GM12874 (cell line): ENCODE measurements at regions not wholly inside any gene's neighbourhood (a gene's known extent, or its start where the extent isn't known, plus 50 kb on each side); places are given as distances from the start of the nearest gene placed in this dataset.

Experiments
- TF ChIP-seq, protein P1 (sequence below): IDR thresholded peaks from 2 replicates; pipeline ENCODE4 v1.5.1; 2011; ENCODE audit warnings: low read depth, mild to moderate bottlenecking, control low read depth, low read length, moderate library complexity; ENCODE audit not compliant: insufficient read depth

DNA sequence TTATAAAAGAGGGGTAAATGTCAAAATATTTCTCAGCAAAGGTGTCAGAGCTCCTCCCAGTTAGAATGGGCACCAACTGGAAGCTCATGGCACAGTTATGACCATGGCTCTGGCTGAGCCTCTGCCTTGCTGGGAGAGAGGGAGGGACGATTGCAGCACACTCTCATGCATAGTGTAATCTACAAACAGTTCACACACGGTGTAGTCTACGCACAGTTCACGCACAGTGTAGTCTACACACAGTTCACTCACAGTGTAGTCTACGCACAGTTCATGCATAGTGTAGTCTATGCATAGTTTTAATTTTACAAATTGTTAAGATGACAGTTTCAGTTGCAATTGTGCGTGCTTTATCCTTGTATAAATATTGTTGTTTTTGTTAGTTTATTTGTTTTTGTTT lies 1474.6 kb upstream of the TMEM132C start:
- TF ChIP-seq, protein P1, sequence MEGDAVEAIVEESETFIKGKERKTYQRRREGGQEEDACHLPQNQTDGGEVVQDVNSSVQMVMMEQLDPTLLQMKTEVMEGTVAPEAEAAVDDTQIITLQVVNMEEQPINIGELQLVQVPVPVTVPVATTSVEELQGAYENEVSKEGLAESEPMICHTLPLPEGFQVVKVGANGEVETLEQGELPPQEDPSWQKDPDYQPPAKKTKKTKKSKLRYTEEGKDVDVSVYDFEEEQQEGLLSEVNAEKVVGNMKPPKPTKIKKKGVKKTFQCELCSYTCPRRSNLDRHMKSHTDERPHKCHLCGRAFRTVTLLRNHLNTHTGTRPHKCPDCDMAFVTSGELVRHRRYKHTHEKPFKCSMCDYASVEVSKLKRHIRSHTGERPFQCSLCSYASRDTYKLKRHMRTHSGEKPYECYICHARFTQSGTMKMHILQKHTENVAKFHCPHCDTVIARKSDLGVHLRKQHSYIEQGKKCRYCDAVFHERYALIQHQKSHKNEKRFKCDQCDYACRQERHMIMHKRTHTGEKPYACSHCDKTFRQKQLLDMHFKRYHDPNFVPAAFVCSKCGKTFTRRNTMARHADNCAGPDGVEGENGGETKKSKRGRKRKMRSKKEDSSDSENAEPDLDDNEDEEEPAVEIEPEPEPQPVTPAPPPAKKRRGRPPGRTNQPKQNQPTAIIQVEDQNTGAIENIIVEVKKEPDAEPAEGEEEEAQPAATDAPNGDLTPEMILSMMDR, result no peak

DNA sequence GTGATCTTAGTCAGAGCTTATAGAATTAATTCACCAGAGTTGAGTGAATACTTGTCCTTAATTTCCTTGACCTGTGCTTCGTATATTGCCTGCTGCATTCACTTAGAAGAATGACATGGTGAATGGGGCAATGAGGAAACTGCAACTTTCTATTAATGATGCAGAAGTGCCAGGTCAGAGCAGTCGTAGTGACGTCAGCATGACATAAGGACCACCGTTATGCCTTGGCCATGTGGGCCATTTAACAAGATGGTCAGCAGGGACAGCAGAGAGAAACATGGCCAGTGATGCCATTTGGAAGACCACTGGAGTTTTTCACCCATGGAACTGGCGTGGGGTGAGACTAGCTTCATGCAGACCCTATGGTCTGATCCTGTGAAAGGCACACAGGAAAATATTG lies 1469.4 kb upstream of the TMEM132C start:
- TF ChIP-seq, protein P1, result no peak

DNA sequence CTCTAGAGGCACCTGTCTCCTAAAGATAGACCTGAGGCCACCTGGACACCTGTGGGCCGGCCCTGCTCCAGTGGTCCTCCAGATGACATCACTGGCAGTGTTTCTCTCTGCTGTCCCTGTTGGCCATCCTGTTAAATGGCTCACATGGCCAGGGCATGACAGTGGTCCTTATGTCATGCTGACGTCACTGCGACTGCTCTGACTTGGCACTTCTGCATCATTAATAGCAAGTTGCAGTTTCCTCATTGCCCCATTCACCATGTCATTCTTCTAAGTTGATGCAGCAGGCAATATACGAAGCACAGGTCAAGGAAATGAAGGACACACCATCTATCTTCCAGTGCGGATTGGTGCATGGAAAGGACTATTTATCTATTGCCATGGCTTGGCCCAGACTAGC lies 1468.5 kb upstream of the TMEM132C start:
- TF ChIP-seq, protein P1, result no peak

DNA sequence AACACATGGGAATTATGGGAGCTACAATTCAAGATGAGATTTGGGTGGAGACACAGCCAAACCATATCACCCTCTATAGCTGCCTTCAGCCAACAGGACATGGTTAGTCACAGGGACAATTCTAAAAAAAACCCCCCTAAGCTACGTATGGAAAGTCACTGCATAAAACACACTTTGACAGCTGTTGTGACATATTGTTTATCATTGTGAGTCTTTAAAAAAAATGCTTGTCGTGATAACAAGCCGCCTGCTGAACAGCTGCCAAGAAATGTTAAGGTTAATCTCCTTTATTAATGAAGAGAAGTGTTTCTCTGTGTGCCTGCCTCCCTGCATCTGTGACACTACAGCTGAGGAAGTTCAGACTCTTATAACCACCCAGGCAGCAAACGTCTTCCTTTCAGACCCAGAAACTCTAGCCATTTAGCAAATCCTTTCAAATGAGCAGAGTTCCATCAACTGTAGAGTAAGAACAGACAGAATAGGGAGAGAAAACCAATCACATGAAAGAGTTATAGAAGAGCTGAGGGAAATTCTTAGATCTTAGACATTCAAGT lies 1459.6 kb upstream of the TMEM132C start:
- TF ChIP-seq, protein P1, result no peak

DNA sequence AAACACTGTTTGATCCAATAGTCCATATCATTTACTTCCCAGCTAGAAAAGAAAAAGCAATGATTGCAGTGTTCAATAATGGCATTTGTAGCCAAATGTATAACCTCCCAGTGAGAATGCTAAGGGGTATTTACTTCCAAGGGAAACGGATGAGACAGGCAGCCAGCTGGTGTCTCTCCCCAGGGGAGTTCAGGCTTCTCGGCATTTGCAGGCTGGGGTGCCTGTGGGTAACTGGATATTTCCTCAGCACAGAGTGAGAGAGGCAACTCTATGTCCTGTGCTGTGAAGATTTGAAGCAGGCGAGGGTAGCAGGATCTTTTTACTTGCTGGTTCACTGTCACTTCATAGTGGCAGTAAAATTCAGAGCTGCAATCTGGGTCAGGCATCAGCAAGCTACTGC lies 1455.6 kb upstream of the TMEM132C start:
- TF ChIP-seq, protein P1, result no peak

DNA sequence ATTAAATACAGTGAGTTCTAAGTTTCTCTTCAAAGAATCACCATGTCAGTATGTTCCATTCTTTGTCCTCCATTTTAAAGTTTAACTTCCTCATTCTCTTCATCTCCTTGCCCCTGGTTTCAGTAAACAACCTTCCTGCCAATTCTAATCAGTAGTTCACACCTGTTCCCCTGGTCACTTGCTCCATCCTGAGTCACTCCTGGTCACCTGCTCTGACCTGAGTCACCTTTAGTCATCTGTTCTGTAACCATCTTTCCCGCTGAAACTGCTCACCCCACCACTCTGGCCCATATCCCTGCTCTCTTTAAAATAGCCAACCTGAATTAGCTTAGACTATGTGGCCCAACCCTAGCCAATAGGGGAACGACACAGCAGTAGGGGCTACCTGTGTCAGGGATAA lies 1447.4 kb upstream of the TMEM132C start:
- TF ChIP-seq, protein P1, result no peak

DNA sequence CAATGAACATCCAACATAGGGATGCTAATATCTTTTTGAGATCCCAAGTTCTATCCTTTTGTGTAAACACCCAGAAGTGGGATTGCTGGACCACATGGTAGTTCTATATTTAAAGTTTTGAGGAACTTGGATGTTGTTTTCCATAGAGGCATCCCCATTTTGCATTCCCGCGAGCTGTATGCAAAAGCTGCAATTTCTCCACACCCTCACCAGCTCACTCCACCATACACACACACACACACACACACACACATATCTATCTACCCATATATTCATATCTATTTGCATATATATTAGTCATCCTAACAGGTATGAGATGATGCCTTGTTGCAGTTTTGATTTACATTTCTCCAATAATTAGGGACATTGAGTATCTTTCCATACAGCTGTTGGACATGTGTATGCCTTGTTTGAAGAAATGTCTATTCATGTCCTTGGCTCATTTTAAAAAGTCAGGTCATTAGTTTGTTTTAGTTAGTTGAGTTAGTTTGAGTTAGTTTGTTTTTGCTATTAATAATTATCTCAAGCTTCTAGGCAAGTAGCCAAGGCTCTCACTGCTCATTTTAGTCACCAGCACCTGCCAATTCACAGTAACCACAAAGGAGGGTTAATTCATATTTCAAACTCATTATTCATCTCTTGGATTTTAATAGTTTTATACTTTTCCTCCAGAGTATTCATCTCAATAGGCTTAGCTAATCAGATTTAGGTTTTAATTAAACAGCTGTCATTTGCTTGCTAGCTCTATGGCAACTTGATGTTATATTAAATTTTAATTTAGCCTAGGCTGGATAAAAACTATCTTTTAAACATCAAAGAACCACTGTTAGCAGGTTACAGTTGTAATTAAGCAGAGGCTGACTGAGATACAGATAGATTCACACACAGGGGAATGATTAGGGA lies 1435.9 kb upstream of the TMEM132C start:
- TF ChIP-seq, protein P1, result no peak
